Lower leg skin (tissue), 4 donors: ENCODE measurements at regions not wholly inside any gene's neighbourhood (a gene's known extent, or its start where the extent isn't known, plus 50 kb on each side); places are given as distances from the start of the nearest gene placed in this dataset.

Experiments used
- DNase-seq, 2 donors: peaks; one replicate each; pipeline ENCODE4 v3.0.0-alpha.2; 2019; ENCODE audit warnings: low spot score in 2 of 2
- H3K4me3 ChIP-seq: fragments of 200-600 bp; sonication (generic); 2 replicates; pipeline ENCODE4 v1.5.1; 2017; ENCODE audit warnings: mild to moderate bottlenecking, low read depth; ENCODE audit not compliant: poor library complexity, severe bottlenecking
- CTCF ChIP-seq, 3 donors: fragments of 450-650 bp; IDR thresholded peaks; one replicate each; pipeline ENCODE4 v1.5.1; 2016; ENCODE audit warnings: antibody characterized with exemption in 3 of 3, mild to moderate bottlenecking in 3 of 3, moderate library complexity in 2 of 3
- POLR2A ChIP-seq, 2 donors: fragments of 450-650 bp; IDR thresholded peaks; one replicate each; pipeline ENCODE4 v1.6.1; 2016 to 2017; ENCODE audit warnings: antibody characterized with exemption in 2 of 2, mild to moderate bottlenecking in 1 of 2, moderate library complexity in 1 of 2
- WGBS, 2 donors: methylation state at CpG; one replicate each; pipeline ENCODE4 v1.1.5; 2018; 5-methylcytosine and 5-hydroxymethylcytosine counted together
- intact Hi-C: fragments of 100-400 bp; cut with DNase I; formaldehyde crosslinking; loops from one replicate; pipeline ENCODE4 v1.15.0; 2023; ENCODE audit warnings: low total_unique reads

GRCh38 chr11:131063638-131064037, 147.4 kb upstream of the SNX19 start:
- 61 to 66% methylated on average over 6 of the region's 6 CpGs for WGBS, 2 donors
- no peak for DNase-seq
- no peak overlapping the region for H3K4me3 ChIP-seq
- TF ChIP-seq POLR2A (IDR thresholded peaks at IDR 0.05) (no peak), CTCF (IDR thresholded peaks at IDR 0.05) (no peak)
- intact Hi-C loops, result loop anchor here (10.0 kb wide), 1 partner anchor 611 kb away; no protein-coding TSS in a partner anchor

- intact Hi-C loops, result loop anchor here (10.0 kb wide), 1 partner anchor 610 kb away; no protein-coding TSS in a partner anchor
- H3K4me3 ChIP-seq, result no peak overlapping the region
- WGBS, 2 donors, result 8 to 15% methylated on average over 12 of the region's 12 CpGs
- TF ChIP-seq CTCF (IDR thresholded peaks at IDR 0.05) (peak in 1 of 3 donors; percentile 48), POLR2A (IDR thresholded peaks at IDR 0.05) (no peak)
- DNase-seq, result no peak
Measured at GRCh38 chr11:131064373-131064991, 148.2 kb upstream of the SNX19 start.

- intact Hi-C loops, result loop anchor here (10.0 kb wide), 1 partner anchor 609 kb away; no protein-coding TSS in a partner anchor
- no peak for DNase-seq
- TF ChIP-seq CTCF (IDR thresholded peaks at IDR 0.05), result no peak
- TF ChIP-seq POLR2A (IDR thresholded peaks at IDR 0.05), result no peak
- 80 to 83% methylated on average over 13 of the region's 13 CpGs for WGBS, 2 donors
- no peak overlapping the region for H3K4me3 ChIP-seq
Measured at GRCh38 chr11:131065435-131066413, 149.4 kb upstream of the SNX19 start.

- H3K4me3 ChIP-seq, result no peak overlapping the region
- 75 to 76% methylated on average over 7 of the region's 7 CpGs for WGBS, 2 donors
- no peak for DNase-seq
- intact Hi-C loops, result loop anchor here (10.0 kb wide), 1 partner anchor 608 kb away; no protein-coding TSS in a partner anchor
- TF ChIP-seq CTCF (IDR thresholded peaks at IDR 0.05), result no peak
- no peak for TF ChIP-seq POLR2A (IDR thresholded peaks at IDR 0.05)
Measured at GRCh38 chr11:131066551-131066950, 150.3 kb upstream of the SNX19 start.

GRCh38 chr11:131070365-131070764, 154.1 kb upstream of the SNX19 start:
- no peak for DNase-seq
- no peak overlapping the region for H3K4me3 ChIP-seq
- no peak for TF ChIP-seq POLR2A (IDR thresholded peaks at IDR 0.05)
- TF ChIP-seq CTCF (IDR thresholded peaks at IDR 0.05), result no peak
- 82% methylated on average over 4 of the region's 4 CpGs for WGBS, 2 donors
- intact Hi-C loops, result no loop called here
